IPS DF 6.9 (cell line): ENCODE measurements at regions not wholly inside any gene's neighbourhood (a gene's known extent, or its start where the extent isn't known, plus 50 kb on each side); places are given as distances from the start of the nearest gene placed in this dataset.
"Not testable (repeated sequence)": the region's sequence is repeated elsewhere in the genome, so short reads cannot be mapped to it uniquely, and the experiment has no call there.

Source experiments
- DNase-seq: peaks from one replicate; pipeline ENCODE4 v3.0.0-alpha.2; 2013; ENCODE audit warnings: low read depth, low spot score
- H3K27ac ChIP-seq: one replicate; pipeline ENCODE4 v1.5.1; 2013; ENCODE audit warnings: low read length, control low read depth
- H3K27me3 ChIP-seq: 2 replicates; pipeline ENCODE4 v1.6.1; 2013; ENCODE audit warnings: mild to moderate bottlenecking, low read length; ENCODE audit not compliant: control insufficient read depth, insufficient read depth
- H3K36me3 ChIP-seq: 2 replicates; pipeline ENCODE4 v1.6.1; 2013; ENCODE audit warnings: low read length; ENCODE audit not compliant: control insufficient read depth, insufficient read depth
- H3K4me1 ChIP-seq: 2 replicates; pipeline ENCODE4 v1.6.1; 2013; ENCODE audit warnings: low read length; ENCODE audit not compliant: control insufficient read depth, insufficient read depth
- H3K4me3 ChIP-seq: 2 replicates; pipeline ENCODE4 v1.5.1; 2013; ENCODE audit warnings: mild to moderate bottlenecking, low read length
- H3K9me3 ChIP-seq: 2 replicates; pipeline ENCODE4 v1.6.1; 2013; ENCODE audit warnings: low read length, inconsistent platforms; ENCODE audit not compliant: control insufficient read depth, insufficient read depth
- WGBS: extraction: QIAGEN DNeasy Blood & Tissue Kit; methylation state at CpG from one replicate; pipeline ENCODE4 v1.1.7; 2013; ENCODE audit warnings: mixed read lengths, missing lambda C conversion rate; ENCODE audit not compliant: insufficient read length, insufficient coverage; 5-methylcytosine and 5-hydroxymethylcytosine counted together

GRCh38 chr6:112503091-112503596, 156.0 kb downstream of the RFPL4B start:
- no peaks in the 10 kb centered on the region for H3K36me3 ChIP-seq
- no peaks in the 10 kb centered on the region for H3K9me3 ChIP-seq
- no CpG with 5 or more reads among the region's 6 CpGs for WGBS
- H3K27ac ChIP-seq = no peak overlapping the region
- H3K4me3 ChIP-seq = no peak overlapping the region
- DNase-seq = no peak
- no peaks in the 10 kb centered on the region for H3K27me3 ChIP-seq
- H3K4me1 ChIP-seq = no peaks in the 10 kb centered on the region

- Histone ChIP-seq H3K9me3 (no peaks in the 10 kb centered on the region), H3K27ac (no peak overlapping the region), H3K36me3 (no peaks in the 10 kb centered on the region), H3K27me3 (no peaks in the 10 kb centered on the region), H3K4me1 (no peaks in the 10 kb centered on the region), H3K4me3 (no peak overlapping the region)
- WGBS = no CpG with 5 or more reads among the region's 2 CpGs
- no peak for DNase-seq
These were observed 157.5 kb downstream of the RFPL4B start for GRCh38 chr6:112504621-112505020.

GRCh38 chr6:112511441-112511840, 164.3 kb downstream of the RFPL4B start:
- no peak overlapping the region for H3K4me3 ChIP-seq
- H3K27ac ChIP-seq = no peak overlapping the region
- no peaks in the 10 kb centered on the region for H3K9me3 ChIP-seq
- DNase-seq = no peak
- H3K4me1 ChIP-seq = no peaks in the 10 kb centered on the region
- H3K27me3 ChIP-seq = no peaks in the 10 kb centered on the region
- 90% methylated on average over 1 of the region's 1 CpG for WGBS
- H3K36me3 ChIP-seq = no peaks in the 10 kb centered on the region

- no peaks in the 10 kb centered on the region for H3K9me3 ChIP-seq
- no peaks in the 10 kb centered on the region for H3K36me3 ChIP-seq
- no peak overlapping the region for H3K4me3 ChIP-seq
- no peak overlapping the region for H3K27ac ChIP-seq
- H3K4me1 ChIP-seq = no peaks in the 10 kb centered on the region
- DNase-seq = no peak
- H3K27me3 ChIP-seq = no peaks in the 10 kb centered on the region
These were observed 166.0 kb downstream of the RFPL4B start for GRCh38 chr6:112513175-112513574.

GRCh38 chr6:112522587-112522986, 175.5 kb downstream of the RFPL4B start:
- no peak overlapping the region for H3K27ac ChIP-seq
- no peaks in the 10 kb centered on the region for H3K27me3 ChIP-seq
- H3K9me3 ChIP-seq = no peaks in the 10 kb centered on the region
- no CpG with 5 or more reads among the region's 4 CpGs for WGBS
- H3K4me1 ChIP-seq = no peaks in the 10 kb centered on the region
- no peak for DNase-seq
- H3K36me3 ChIP-seq = no peaks in the 10 kb centered on the region
- no peak overlapping the region for H3K4me3 ChIP-seq

GRCh38 chr6:112524071-112524470, 176.9 kb downstream of the RFPL4B start:
- Histone ChIP-seq H3K9me3 (no peaks in the 10 kb centered on the region), H3K36me3 (no peaks in the 10 kb centered on the region), H3K27ac (no peak overlapping the region), H3K27me3 (no peaks in the 10 kb centered on the region), H3K4me1 (no peaks in the 10 kb centered on the region), H3K4me3 (no peak overlapping the region)
- no CpG with 5 or more reads among the region's 2 CpGs for WGBS
- no peak for DNase-seq

GRCh38 chr6:112525749-112526148, 178.6 kb downstream of the RFPL4B start:
- H3K4me1 ChIP-seq = no peaks in the 10 kb centered on the region
- H3K27me3 ChIP-seq = no peaks in the 10 kb centered on the region
- no peak overlapping the region for H3K27ac ChIP-seq
- whole genome bisulfite sequencing = no CpG with 5 or more reads among the region's 1 CpG
- no peaks in the 10 kb centered on the region for H3K9me3 ChIP-seq
- DNase-seq = no peak
- H3K36me3 ChIP-seq = no peaks in the 10 kb centered on the region
- H3K4me3 ChIP-seq = no peak overlapping the region

GRCh38 chr6:112526594-112526993, 179.5 kb downstream of the RFPL4B start:
- Histone ChIP-seq H3K9me3 (no peaks in the 10 kb centered on the region), H3K36me3 (no peaks in the 10 kb centered on the region), H3K27ac (no peak overlapping the region), H3K27me3 (no peaks in the 10 kb centered on the region), H3K4me1 (no peaks in the 10 kb centered on the region), H3K4me3 (no peak overlapping the region)
- DNase-seq = no peak
- WGBS = no CpG with 5 or more reads among the region's 6 CpGs

- not testable (repeated sequence) for H3K9me3 ChIP-seq, H3K36me3 ChIP-seq, H3K27me3 ChIP-seq, DNase-seq, H3K4me3 ChIP-seq, H3K27ac ChIP-seq, H3K4me1 ChIP-seq
- WGBS = no CpG with 5 or more reads among the region's 29 CpGs
These were observed 181.2 kb downstream of the RFPL4B start for GRCh38 chr6:112528306-112528705.

GRCh38 chr6:112535816-112536215, 188.7 kb downstream of the RFPL4B start:
- H3K27ac ChIP-seq = no peak overlapping the region
- no peaks in the 10 kb centered on the region for H3K9me3 ChIP-seq
- WGBS = no CpG with 5 or more reads among the region's 2 CpGs
- H3K4me1 ChIP-seq = no peaks in the 10 kb centered on the region
- H3K4me3 ChIP-seq = no peak overlapping the region
- no peak for DNase-seq
- H3K36me3 ChIP-seq = no peaks in the 10 kb centered on the region
- H3K27me3 ChIP-seq = no peaks in the 10 kb centered on the region

GRCh38 chr6:112539355-112539754, 192.2 kb downstream of the RFPL4B start:
- DNase-seq = no peak
- Histone ChIP-seq H3K36me3 (no peaks in the 10 kb centered on the region), H3K4me3 (no peak overlapping the region), H3K9me3 (no peaks in the 10 kb centered on the region), H3K27ac (no peak overlapping the region), H3K4me1 (no peaks in the 10 kb centered on the region), H3K27me3 (no peaks in the 10 kb centered on the region)
- no CpG with 5 or more reads among the region's 2 CpGs for WGBS
